B cell (primary cell): ENCODE measurements at regions not wholly inside any gene's neighbourhood (a gene's known extent, or its start where the extent isn't known, plus 50 kb on each side); places are given as distances from the start of the nearest gene placed in this dataset.

Experiments used
- ATAC-seq: fragments of 200-7000 bp; cut with Tn5 transposase; one replicate; pipeline ENCODE4 v1.10.0; 2021; ENCODE audit warnings: low read depth, mild to moderate bottlenecking, moderate number of reproducible peaks, moderate library complexity
- CTCF ChIA-PET: fragments of 350-600 bp; sonication (Branson Sonifier 250); formaldehyde crosslinking; loops from one replicate; lab custom pipeline; 2021; ENCODE audit warnings: antibody characterized with exemption, inconsistent platforms; lab: Charles Lee
- POLR2A ChIA-PET: fragments of 350-600 bp; sonication (Branson Sonifier 250); formaldehyde crosslinking; loops from one replicate; lab custom pipeline; 2021; ENCODE audit warnings: antibody characterized with exemption; lab: Charles Lee
- DNase-seq: peaks from one replicate; pipeline ENCODE4 v3.0.0; 2013
- H2AFZ ChIP-seq: 2 replicates; pipeline ENCODE4 v1.6.1; 2012; ENCODE audit warnings: mild to moderate bottlenecking, low read depth, low read length; ENCODE audit not compliant: insufficient read depth, poor library complexity, severe bottlenecking
- H3K27ac ChIP-seq, 2 donors: 1 replicate in 1 of 2; 2 replicates in 1 of 2; pipeline ENCODE4 v1.5.1; 2012 to 2013; ENCODE audit warnings: low read length in 2 of 2, mild to moderate bottlenecking in 2 of 2, moderate library complexity in 1 of 2
- H3K27me3 ChIP-seq, 4 experiments: fragments of 200-600 bp in 1 of 4; sonication (generic) in 1 of 4; replicated peaks in 1 of 4; 1 replicate in 2 of 4; 2 replicates in 2 of 4; pipeline versions ENCODE4 v1.6.1 to v1.7.0; 2013 to 2016; ENCODE audit warnings: low read length in 3 of 4, mild to moderate bottlenecking in 2 of 4, mixed read lengths in 1 of 4, moderate library complexity in 1 of 4; ENCODE audit not compliant: insufficient read depth in 4 of 4, control insufficient read depth in 3 of 4; ENCODE audit errors: control extremely low read depth in 1 of 4
- H3K36me3 ChIP-seq, 2 experiments: replicated peaks in 1 of 2; 1 replicate in 1 of 2; 2 replicates in 1 of 2; pipeline versions ENCODE4 v1.6.1 to v1.7.1; 2013; ENCODE audit warnings: low read length in 1 of 2; ENCODE audit not compliant: insufficient read depth in 2 of 2, control insufficient read depth in 1 of 2; ENCODE audit errors: control extremely low read depth in 1 of 2, extremely low read depth in 1 of 2
- H3K4me1 ChIP-seq, 2 donors: fragments of 200-600 bp in 1 of 2; sonication (generic) in 1 of 2; 1 replicate in 1 of 2; 2 replicates in 1 of 2; pipeline versions ENCODE4 v1.5.1 to v1.6.1; 2013 to 2017; ENCODE audit warnings: low read length in 2 of 2; ENCODE audit not compliant: control insufficient read depth in 2 of 2, insufficient read depth in 2 of 2
- H3K4me2 ChIP-seq: replicated peaks from 2 replicates; pipeline ENCODE3; 2012; ENCODE audit warnings: mild to moderate bottlenecking, low read depth, low read length; ENCODE audit not compliant: poor library complexity, severe bottlenecking
- H3K4me3 ChIP-seq, 5 experiments: fragments of 200-600 bp in 1 of 5; sonication (generic) in 1 of 5; 1 replicate in 3 of 5; 2 replicates in 2 of 5; pipeline versions ENCODE4 v1.5.1 to v1.7.0; 2011 to 2016; ENCODE audit warnings: low read length in 4 of 5, mild to moderate bottlenecking in 4 of 5, low read depth in 2 of 5, control low read depth in 1 of 5, moderate library complexity in 1 of 5; ENCODE audit not compliant: insufficient read depth in 1 of 5; ENCODE audit errors: control extremely low read depth in 1 of 5, extremely low read depth in 1 of 5
- H3K79me2 ChIP-seq: fragments of 200-600 bp; sonication (generic); one replicate; pipeline ENCODE4 v1.6.0; 2016; ENCODE audit warnings: low read length; ENCODE audit not compliant: control insufficient read depth, insufficient read depth
- H3K9ac ChIP-seq: fragments of 200-600 bp; sonication (generic); 2 replicates; pipeline ENCODE4 v1.6.1; 2017; ENCODE audit warnings: mild to moderate bottlenecking, low read length, moderate library complexity
- H3K9me3 ChIP-seq, 3 donors: one replicate each; pipeline versions ENCODE4 v1.6.1 to v1.7.1; 2013; ENCODE audit warnings: low read length in 2 of 3; ENCODE audit not compliant: control insufficient read depth in 2 of 3, insufficient read depth in 1 of 3; ENCODE audit errors: control extremely low read depth in 1 of 3
- H4K20me1 ChIP-seq: 2 replicates; pipeline ENCODE4 v1.6.0; 2012; ENCODE audit warnings: mild to moderate bottlenecking, low read length; ENCODE audit not compliant: insufficient read depth, control insufficient read depth, poor library complexity, severe bottlenecking
- H3K27ac Mint-ChIP-seq: one replicate; pipeline ENCODE4 v1.8.0; 2021; ENCODE audit warnings: mixed read lengths
- H3K27me3 Mint-ChIP-seq: one replicate; pipeline ENCODE4 v1.8.0; 2021; ENCODE audit warnings: mixed read lengths
- H3K4me1 Mint-ChIP-seq: one replicate; pipeline ENCODE4 v1.8.0; 2021; ENCODE audit warnings: mixed read lengths
- H3K4me3 Mint-ChIP-seq: one replicate; pipeline ENCODE4 v1.8.0; 2021; ENCODE audit warnings: mixed read lengths
- H3K9me3 Mint-ChIP-seq: one replicate; pipeline ENCODE4 v1.8.0; 2022; ENCODE audit warnings: mixed read lengths; ENCODE audit not compliant: insufficient read depth
- CTCF ChIP-seq: fragments of 200-600 bp; IDR thresholded peaks from one replicate; pipeline ENCODE4 v1.8.0; 2022; ENCODE audit warnings: antibody characterized with exemption, mild to moderate bottlenecking
- EZH2 ChIP-seq: IDR thresholded peaks from 2 replicates; pipeline ENCODE4 v1.6.1; 2012; ENCODE audit warnings: borderline replicate concordance, low read depth, mild to moderate bottlenecking, moderate library complexity, low read length; ENCODE audit not compliant: insufficient read depth, poor library complexity, severe bottlenecking
- WGBS: methylation state at CpG from one replicate; pipeline ENCODE4 v1.1.5; 2013; ENCODE audit warnings: missing lambda C conversion rate; ENCODE audit not compliant: insufficient coverage; 5-methylcytosine and 5-hydroxymethylcytosine counted together
- intact Hi-C: fragments of 100-400 bp; cut with micrococcal nuclease; formaldehyde crosslinking; loops from one replicate; pipeline ENCODE4 v1.10.0; 2022

GRCh38 chr5:116661419-116661818 lies 86.8 kb upstream of the SEMA6A start:
- no peak overlapping the region for H3K4me3 Mint-ChIP-seq
- Histone ChIP-seq H4K20me1 (no peaks in the 10 kb centered on the region), H3K4me3 (no peak overlapping the region), H3K4me2 (no peak overlapping the region), H3K27me3 (peaks cover 0 to 7% (median 0%) of the 10 kb centered on the region in 4 experiments), H3K4me1 (no peaks in the 10 kb centered on the region), H3K9me3 (peaks cover 0 to 19% (median 15%) of the 10 kb centered on the region in 3 donors), H3K36me3 (no peaks in the 10 kb centered on the region), H3K9ac (no peak overlapping the region), H3K79me2 (no peaks in the 10 kb centered on the region), H2AFZ (no peak overlapping the region), H3K27ac (no peak overlapping the region)
- WGBS, result 94% methylated on average over 3 of the region's 4 CpGs
- ChIA-PET CTCF (no interaction called here), POLR2A (no interaction called here)
- peaks cover 7% of the 10 kb centered on the region for H3K27me3 Mint-ChIP-seq
- intact Hi-C loops, result no loop called here
- H3K27ac Mint-ChIP-seq, result no peak overlapping the region
- DNase-seq, result no peak
- no peaks in the 10 kb centered on the region for H3K4me1 Mint-ChIP-seq
- no peak for ATAC-seq
- TF ChIP-seq CTCF (no peak), EZH2 (no peak)
- peaks cover 3% of the 10 kb centered on the region for H3K9me3 Mint-ChIP-seq

GRCh38 chr5:116660929-116661328 lies 86.3 kb upstream of the SEMA6A start:
- H3K27ac Mint-ChIP-seq, result no peak overlapping the region
- ATAC-seq (no peak), DNase-seq (no peak)
- no peaks in the 10 kb centered on the region for H3K4me1 Mint-ChIP-seq
- no peak overlapping the region for H3K27ac ChIP-seq
- H3K4me1 ChIP-seq, result no peaks in the 10 kb centered on the region
- no peak overlapping the region for H3K4me3 ChIP-seq
- peaks cover 3% of the 10 kb centered on the region for H3K9me3 Mint-ChIP-seq
- H3K9ac ChIP-seq, result no peak overlapping the region
- peaks cover 7% of the 10 kb centered on the region for H3K27me3 Mint-ChIP-seq
- H3K4me3 Mint-ChIP-seq, result no peak overlapping the region
- H4K20me1 ChIP-seq, result no peaks in the 10 kb centered on the region
- H3K4me2 ChIP-seq, result no peak overlapping the region
- POLR2A ChIA-PET, result no interaction called here
- intact Hi-C loops, result no loop called here
- H3K79me2 ChIP-seq, result no peaks in the 10 kb centered on the region
- no peak overlapping the region for H2AFZ ChIP-seq
- CTCF ChIA-PET, result no interaction called here
- 90% methylated on average over 5 of the region's 5 CpGs for WGBS
- TF ChIP-seq CTCF, result no peak
- no peak for TF ChIP-seq EZH2
- H3K36me3 ChIP-seq, result no peaks in the 10 kb centered on the region
- H3K9me3 ChIP-seq, result peaks cover 0 to 19% (median 15%) of the 10 kb centered on the region in 3 donors
- peaks cover 0 to 7% (median 0%) of the 10 kb centered on the region in 4 experiments for H3K27me3 ChIP-seq
